ENCODE measurements at regions not wholly inside any gene's neighbourhood (a gene's known extent, or its start where the extent isn't known, plus 50 kb on each side); places are given as distances from the start of the nearest gene placed in this dataset.

- ChIA-PET CTCF (no interaction called here), POLR2A (ENCODE audit: unreplicated experiment) (no interaction called here)
- no peak overlapping the region for H2BK120ac ChIP-seq (ENCODE audit: low read depth, low read length)
- H3K79me1 ChIP-seq (ENCODE audit: low read depth in 1 of 2, low read length in 2 of 2), result no peaks in the 10 kb centered on the region
- in situ Hi-C loops (cut with MboI; ENCODE audit: low sequenced_read_pairs), result no loop called here
- dilution Hi-C loops (cut with HindIII; ENCODE audit: low sequenced_read_pairs, unreplicated experiment), result no loop called here
- no peak overlapping the region for H2BK5ac ChIP-seq (ENCODE audit: low read depth, low read length, poor library complexity, severe bottlenecking)
- no peak overlapping the region for H4K5ac ChIP-seq (ENCODE audit: low read depth, low read length)
- BruUV-seq (replicated peaks), result no TSS peak
- H2AK9ac ChIP-seq (replicated peaks; ENCODE audit: low read depth, low read length, poor library complexity), result no peak overlapping the region
- H2BK15ac ChIP-seq (ENCODE audit: low read depth, low read length), result no peak overlapping the region
- H3K27me3 ChIP-seq (ENCODE audit: control insufficient read depth, insufficient read depth, low read length), result peaks cover 3% of the 10 kb centered on the region; the same call in 1 of the 2 replicates
- H2AFZ ChIP-seq (replicated peaks; ENCODE audit: low read length, poor library complexity), result no peak overlapping the region
- H3K36me3 ChIP-seq (ENCODE audit: control insufficient read depth, insufficient read depth, low read length), result no peaks in the 10 kb centered on the region
- H3K9me3 ChIP-seq (ENCODE audit: control insufficient read depth, insufficient read depth, low read length), result no peaks in the 10 kb centered on the region
- no peak overlapping the region for H3K18ac ChIP-seq (ENCODE audit: low read depth, low read length)
- TF ChIP-seq MAFK (IDR thresholded peaks at IDR 0.05; ENCODE audit: low read depth, low read length) (no peak), CEBPB (IDR thresholded peaks at IDR 0.05; ENCODE audit: low read depth, low read length) (no peak), RFX5 (IDR thresholded peaks at IDR 0.05; ENCODE audit: low read depth, low read length) (no peak), RCOR1 (IDR thresholded peaks at IDR 0.05; ENCODE audit: insufficient replicate concordance, low read length) (no peak), CHD1 (IDR thresholded peaks at IDR 0.05; ENCODE audit: low read depth, low read length) (no peak), SMC3 (IDR thresholded peaks at IDR 0.05; ENCODE audit: low read depth, low read length) (no peak), ELK1 (IDR thresholded peaks at IDR 0.05; ENCODE audit: borderline replicate concordance, low read depth, low read length) (no peak), BHLHE40 (IDR thresholded peaks at IDR 0.05; ENCODE audit: low read depth, low read length) (no peak), NFE2L2 (IDR thresholded peaks at IDR 0.05; ENCODE audit: low read depth, low read length) (no peak), FOS (IDR thresholded peaks at IDR 0.05; ENCODE audit: low read depth, low read length) (no peak)
- no peaks in the 10 kb centered on the region for H3K4me1 ChIP-seq (ENCODE audit: control insufficient read depth, insufficient read depth, low read length)
- no peak overlapping the region for H3K27ac ChIP-seq (ENCODE audit: insufficient read depth, low read length)
- DNase-seq (no peak), ATAC-seq (ENCODE audit: low read depth) (no peak)
- no peaks in the 10 kb centered on the region for H4K20me1 ChIP-seq (ENCODE audit: insufficient read depth, low read length)
- H4K8ac ChIP-seq (ENCODE audit: low read depth in 2 of 2, low read length in 2 of 2), result no peak overlapping the region
- no peak overlapping the region for H3K9ac ChIP-seq (ENCODE audit: low read depth, low read length)
- H3K56ac ChIP-seq (ENCODE audit: extremely low read depth, insufficient read depth, low read length), result no peak overlapping the region
- intact Hi-C loops (cut with micrococcal nuclease), result no loop called here
- H3K4ac ChIP-seq (ENCODE audit: low read depth, low read length), result no peak overlapping the region
- no peak overlapping the region for H3K4me3 ChIP-seq (ENCODE audit: insufficient read depth, low read depth, low read length)
- no peak overlapping the region for H3K4me2 ChIP-seq (ENCODE audit: low read depth, low read length)
- no peak overlapping the region for H2AK5ac ChIP-seq (ENCODE audit: low read depth, low read length)
- no peak overlapping the region for H4K91ac ChIP-seq (ENCODE audit: insufficient read depth, low read depth, low read length)
- H3K23ac ChIP-seq (ENCODE audit: low read depth, low read length), result no peak overlapping the region
- H3K14ac ChIP-seq (replicated peaks; ENCODE audit: low read depth, low read length), result no peak overlapping the region
- WGBS, 2 experiments (ENCODE audit: extremely low coverage in 2 of 2, insufficient read length in 1 of 2), result 0% methylated on average over 1 of the region's 5 CpGs; no CpG with 5 or more reads in 1 of the 2 experiments
- H3K9me1 ChIP-seq (ENCODE audit: insufficient read depth, low read length), result no peaks in the 10 kb centered on the region
- H2BK20ac ChIP-seq (ENCODE audit: low read depth, low read length), result no peak overlapping the region
Observed at GRCh38 chr12:72110937-72111650, 161.1 kb upstream of the TRHDE start.
